Fibroblast of the conjunctiva (primary cell): ENCODE measurements at regions not wholly inside any gene's neighbourhood (a gene's known extent, or its start where the extent isn't known, plus 50 kb on each side); places are given as distances from the start of the nearest gene placed in this dataset.

Source experiments
- DNase-seq: peaks from one replicate; pipeline ENCODE4 v3.0.0-alpha.2; 2010; ENCODE audit warnings: low read depth

GRCh38 chr14:44151130-44151820 is 355.8 kb downstream of the FSCB start:
- no peak for DNase-seq

DNA sequence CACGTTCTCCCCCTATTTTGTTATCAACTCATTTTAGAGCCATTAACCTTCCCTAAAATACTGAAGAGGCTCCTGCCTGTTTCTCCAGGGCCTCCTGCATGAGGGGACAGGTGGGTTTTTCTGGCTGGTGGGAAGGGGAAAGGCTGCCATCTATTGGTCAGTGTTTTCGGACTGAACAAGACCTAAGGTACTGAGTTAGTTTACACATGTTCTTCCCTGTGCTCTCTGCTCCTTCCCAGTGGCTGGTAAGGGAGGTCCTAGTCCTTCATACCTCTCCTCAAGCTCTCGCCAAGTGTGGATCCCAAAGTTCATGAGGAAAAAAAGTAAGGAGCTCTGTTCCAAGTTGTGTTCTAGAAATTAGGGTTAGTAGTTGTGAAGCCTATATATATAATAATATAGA is 357.5 kb downstream of the FSCB start:
- DNase-seq: no peak

- DNase-seq: no peak
Observed at GRCh38 chr14:44142006-44142405, 365.1 kb downstream of the FSCB start.

GRCh38 chr14:44135972-44136371 is 371.1 kb downstream of the FSCB start:
- DNase-seq: no peak

- no peak for DNase-seq
Observed at GRCh38 chr14:44131861-44132260, 375.2 kb downstream of the FSCB start.

DNA sequence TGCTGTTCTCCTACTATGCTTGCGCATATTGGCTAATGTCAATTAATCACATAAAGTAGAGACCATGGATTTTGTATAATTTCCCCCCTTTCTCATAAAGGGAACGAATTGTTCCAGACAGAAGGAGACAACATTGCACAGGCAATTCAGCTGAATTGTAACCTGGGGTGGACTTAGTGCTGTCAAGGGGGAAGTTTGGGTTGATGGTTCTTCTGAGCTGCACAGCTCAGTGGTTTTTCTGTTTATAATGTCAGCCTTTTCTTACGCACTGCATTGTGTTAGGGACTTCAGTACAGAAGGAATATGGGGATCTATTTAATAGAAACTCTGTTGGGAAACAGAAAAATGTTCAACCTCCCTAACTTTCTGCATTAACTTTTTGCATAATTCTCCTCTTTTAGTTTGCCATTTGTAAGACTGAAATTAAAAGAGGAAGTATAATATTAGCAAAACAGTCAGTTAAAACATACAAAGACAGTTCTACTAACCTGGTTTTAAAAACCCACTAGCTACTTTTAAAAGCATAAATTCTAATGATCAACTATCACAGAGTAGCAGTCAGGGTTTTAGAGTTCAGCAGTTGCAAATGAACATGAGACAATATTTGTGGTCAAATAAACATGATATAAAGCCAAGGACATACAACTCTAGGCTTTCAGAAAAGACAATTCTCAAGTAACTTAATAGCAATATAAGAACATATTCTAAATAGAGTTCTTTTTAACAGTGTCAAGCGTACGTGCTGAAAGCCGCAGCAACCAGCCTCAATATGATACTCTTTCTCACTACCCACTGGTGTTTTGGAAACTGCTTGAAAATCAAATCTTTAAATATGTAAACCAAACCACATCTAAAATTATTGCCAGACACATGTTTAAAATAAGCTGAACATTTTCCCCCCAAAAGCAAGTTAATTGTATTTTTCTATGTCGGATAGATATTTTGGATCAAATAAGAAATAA is 393.0 kb downstream of the FSCB start:
- DNase-seq: no peak

DNA sequence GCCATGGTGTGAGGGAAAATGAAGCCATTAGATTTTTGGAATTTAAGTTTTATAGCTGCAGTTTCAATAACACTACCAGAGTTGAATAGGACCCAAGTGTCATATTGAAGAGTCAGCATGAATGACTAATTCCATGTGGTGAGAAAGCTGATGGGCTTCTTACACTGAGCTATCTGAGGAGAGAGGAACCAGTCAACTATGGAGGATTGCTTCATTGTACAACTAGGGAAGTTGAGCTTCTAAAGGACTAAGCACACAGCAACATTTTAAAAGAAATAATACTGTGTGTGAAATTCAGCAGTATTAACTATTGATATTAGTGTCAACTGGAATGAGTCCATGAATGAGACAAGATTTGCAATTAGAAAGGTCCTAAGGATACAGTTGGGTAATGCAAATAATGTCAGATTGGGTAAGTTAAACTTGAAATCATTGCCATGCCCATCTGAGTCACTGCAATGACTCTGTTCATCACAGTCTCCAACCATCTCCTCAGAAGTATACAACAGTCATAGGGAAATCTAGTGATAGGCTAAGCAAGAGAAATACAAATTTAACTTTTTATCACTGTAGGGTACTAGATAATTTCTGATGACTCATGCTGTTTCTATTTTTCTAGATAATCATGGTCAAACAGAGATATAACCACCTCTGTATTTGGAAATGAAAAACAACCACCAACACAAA is 394.2 kb downstream of the FSCB start:
- DNase-seq: no peak

- DNase-seq: no peak
Observed at GRCh38 chr14:44109036-44109435, 398.0 kb downstream of the FSCB start.

DNA sequence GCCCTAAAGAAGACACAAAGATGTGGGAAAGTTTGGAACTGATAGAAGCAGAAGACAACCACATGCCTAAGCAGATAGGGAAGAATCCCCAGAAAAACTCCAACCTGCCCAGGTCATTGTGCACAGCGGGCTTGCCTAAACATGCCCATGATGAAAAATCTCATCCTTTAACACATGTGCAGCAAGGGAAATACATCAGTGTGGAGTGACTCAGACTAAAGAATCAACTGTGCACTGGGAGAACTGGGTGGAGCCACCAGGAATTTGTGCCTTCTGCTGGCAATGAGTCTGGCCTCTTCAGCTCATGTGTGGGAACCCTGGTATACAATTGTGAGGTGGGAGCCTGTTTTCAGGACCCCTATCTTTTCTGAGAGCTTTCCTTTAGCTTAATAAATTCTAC is 398.5 kb downstream of the FSCB start:
- DNase-seq: no peak

GRCh38 chr14:44107156-44107555 is 399.9 kb downstream of the FSCB start:
- no peak for DNase-seq

GRCh38 chr14:44099743-44100488 is 407.2 kb downstream of the FSCB start:
- DNase-seq: no peak

GRCh38 chr14:44081146-44081545 is 425.9 kb downstream of the FSCB start:
- DNase-seq: no peak

- no peak for DNase-seq
Observed at GRCh38 chr14:44070046-44070445, 437.0 kb downstream of the FSCB start.

GRCh38 chr14:44053422-44053821 is 453.7 kb downstream of the FSCB start:
- DNase-seq: no peak

GRCh38 chr14:44041700-44042099 is 465.4 kb downstream of the FSCB start:
- no peak for DNase-seq

DNA sequence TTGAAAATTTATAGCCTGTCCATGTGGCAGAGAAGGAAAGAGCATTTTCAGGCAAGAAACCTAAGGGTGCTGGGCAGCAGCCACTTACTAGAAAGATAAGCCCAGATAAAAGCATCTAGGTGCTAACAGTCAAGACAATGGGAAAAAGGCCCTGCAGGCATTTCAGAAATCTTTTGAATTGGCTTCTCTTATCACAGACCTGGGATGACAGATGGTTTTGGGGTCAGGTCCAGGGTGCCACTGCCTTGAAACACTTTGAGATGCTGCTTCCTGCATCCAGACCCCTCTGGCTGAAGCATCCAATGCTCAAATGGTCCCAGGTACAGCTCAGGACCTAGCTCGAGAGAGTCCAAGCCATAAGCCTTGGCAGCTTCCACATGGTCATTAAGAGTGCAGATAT is 466.5 kb downstream of the FSCB start:
- DNase-seq: no peak

GRCh38 chr14:44036248-44036647 is 470.8 kb downstream of the FSCB start:
- DNase-seq: no peak

DNA sequence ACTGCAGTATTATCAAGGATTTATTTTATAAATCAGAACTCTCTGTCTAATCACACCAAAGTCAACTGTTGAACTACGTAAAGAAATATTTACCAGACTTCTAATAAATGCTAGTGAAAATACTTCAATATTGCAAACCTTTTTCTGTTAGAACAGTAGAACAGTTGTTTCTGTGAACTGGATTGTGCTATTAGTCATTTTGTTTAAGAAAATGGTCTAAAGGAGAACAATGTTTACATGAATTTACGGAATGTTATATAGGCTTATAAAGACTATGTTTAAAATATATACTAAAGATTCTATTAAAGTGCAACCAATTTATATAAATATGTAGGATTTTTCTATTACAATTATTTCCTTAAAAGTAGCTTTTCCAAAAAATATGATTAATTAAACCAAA is 471.4 kb downstream of the FSCB start:
- DNase-seq: no peak

- DNase-seq: no peak
Observed at GRCh38 chr14:44030831-44031383, 476.2 kb downstream of the FSCB start.

- peak; percentile 31 for DNase-seq
Observed at GRCh38 chr14:44029933-44030332, 477.1 kb downstream of the FSCB start.

DNA sequence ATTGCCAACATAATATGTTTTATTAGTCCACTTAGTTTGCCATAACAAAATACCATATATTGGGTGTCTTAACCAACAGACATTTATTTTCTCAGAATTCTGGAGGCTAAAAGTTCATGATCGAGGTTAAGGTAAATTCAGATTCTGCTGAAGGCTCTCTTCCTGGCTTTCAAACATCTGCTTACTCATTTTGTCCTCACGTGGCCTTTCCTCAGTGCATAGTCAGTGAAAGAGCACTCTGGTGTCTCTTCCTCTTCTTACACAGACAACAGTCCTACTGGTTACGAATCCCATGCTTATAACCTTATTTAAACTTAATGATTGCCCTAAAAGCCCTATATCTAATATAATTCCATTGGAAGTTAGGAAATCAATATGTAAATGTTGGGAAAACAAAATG is 479.7 kb downstream of the FSCB start:
- DNase-seq: no peak

- DNase-seq: no peak
Observed at GRCh38 chr14:44010595-44010994, 496.5 kb downstream of the FSCB start.
